ENCODE measurements at regions not wholly inside any gene's neighbourhood (a gene's known extent, or its start where the extent isn't known, plus 50 kb on each side); places are given as distances from the start of the nearest gene placed in this dataset.
"Not testable (repeated sequence)": the region's sequence is repeated elsewhere in the genome, so short reads cannot be mapped to it uniquely, and the experiment has no call there.

DNA sequence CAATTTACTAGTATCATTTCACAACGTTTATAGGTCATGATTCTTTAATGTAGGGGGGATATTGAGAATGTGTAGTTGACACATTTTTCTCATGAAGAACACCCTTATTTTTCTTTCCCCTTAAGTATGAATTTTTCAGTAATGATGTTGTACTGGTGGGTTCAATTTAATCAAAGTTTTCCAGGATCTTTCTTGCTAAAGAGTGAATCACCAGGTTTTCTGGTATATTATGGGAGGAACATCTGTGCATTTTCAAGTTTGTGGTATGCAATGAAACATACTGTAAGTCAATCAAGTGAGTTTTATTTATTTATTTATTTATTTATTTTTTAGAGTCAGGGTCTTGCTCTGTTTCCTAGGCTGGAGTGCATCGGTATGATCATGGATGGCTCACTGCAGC, 221.2 kb upstream of the PTGFR start:
- no peaks in the 10 kb centered on the region for H3K79me2 ChIP-seq (ENCODE audit: low read length)
- H3K9ac ChIP-seq (ENCODE audit: low read length): no peak overlapping the region
- no peaks in the 10 kb centered on the region for H4K20me1 ChIP-seq (ENCODE audit: insufficient read depth, low read length)
- no peak overlapping the region for H2AFZ ChIP-seq (ENCODE audit: low read depth, low read length)
- H3K4me2 ChIP-seq (ENCODE audit: low read length): no peak overlapping the region
- H3K36me3 ChIP-seq (replicated peaks; ENCODE audit: low read depth, low read length): no peaks in the 10 kb centered on the region
- H3K4me3 ChIP-seq (ENCODE audit: low read length): no peak overlapping the region
- no peaks in the 10 kb centered on the region for H3K9me3 ChIP-seq (ENCODE audit: insufficient read depth, low read length)
- no peaks in the 10 kb centered on the region for H3K27me3 ChIP-seq (ENCODE audit: low read depth, low read length)
- no peak for TF ChIP-seq EZH2phosphoT487 (IDR thresholded peaks at IDR 0.05; ENCODE audit: low read depth)
- TF ChIP-seq, protein P1, sequence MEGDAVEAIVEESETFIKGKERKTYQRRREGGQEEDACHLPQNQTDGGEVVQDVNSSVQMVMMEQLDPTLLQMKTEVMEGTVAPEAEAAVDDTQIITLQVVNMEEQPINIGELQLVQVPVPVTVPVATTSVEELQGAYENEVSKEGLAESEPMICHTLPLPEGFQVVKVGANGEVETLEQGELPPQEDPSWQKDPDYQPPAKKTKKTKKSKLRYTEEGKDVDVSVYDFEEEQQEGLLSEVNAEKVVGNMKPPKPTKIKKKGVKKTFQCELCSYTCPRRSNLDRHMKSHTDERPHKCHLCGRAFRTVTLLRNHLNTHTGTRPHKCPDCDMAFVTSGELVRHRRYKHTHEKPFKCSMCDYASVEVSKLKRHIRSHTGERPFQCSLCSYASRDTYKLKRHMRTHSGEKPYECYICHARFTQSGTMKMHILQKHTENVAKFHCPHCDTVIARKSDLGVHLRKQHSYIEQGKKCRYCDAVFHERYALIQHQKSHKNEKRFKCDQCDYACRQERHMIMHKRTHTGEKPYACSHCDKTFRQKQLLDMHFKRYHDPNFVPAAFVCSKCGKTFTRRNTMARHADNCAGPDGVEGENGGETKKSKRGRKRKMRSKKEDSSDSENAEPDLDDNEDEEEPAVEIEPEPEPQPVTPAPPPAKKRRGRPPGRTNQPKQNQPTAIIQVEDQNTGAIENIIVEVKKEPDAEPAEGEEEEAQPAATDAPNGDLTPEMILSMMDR (IDR thresholded peaks at IDR 0.05; ENCODE audit: low read depth, low read length): no peak
- H3K4me1 ChIP-seq (ENCODE audit: low read length): peaks cover 15% of the 10 kb centered on the region; the same call in 1 of the 2 replicates
- H3K27ac ChIP-seq (ENCODE audit: low read length): no peak overlapping the region

DNA sequence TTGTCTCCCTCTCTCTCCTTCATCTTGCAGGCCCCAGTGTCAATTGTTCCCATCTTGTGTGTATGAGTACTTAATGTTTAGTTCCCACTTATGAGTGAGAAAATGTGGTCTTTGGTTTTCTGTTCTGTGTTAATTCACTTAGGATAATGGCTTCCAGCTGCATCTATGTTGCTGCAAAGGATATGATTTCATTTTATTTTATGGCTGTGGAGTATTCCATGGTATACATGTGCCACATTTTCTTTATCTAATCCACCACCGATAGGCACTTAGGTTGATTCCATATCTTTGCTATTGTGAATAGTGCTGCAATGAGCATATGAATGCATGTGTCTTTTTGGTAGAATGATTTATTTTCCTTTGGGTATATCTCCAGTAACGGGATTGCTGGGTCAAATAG, 219.4 kb upstream of the PTGFR start:
- not testable (repeated sequence) for H3K27ac ChIP-seq (ENCODE audit: low read length); H3K27me3 ChIP-seq (ENCODE audit: low read depth, low read length); H3K4me3 ChIP-seq (ENCODE audit: low read length); H3K36me3 ChIP-seq (replicated peaks; ENCODE audit: low read depth, low read length); H3K79me2 ChIP-seq (ENCODE audit: low read length); H3K9ac ChIP-seq (ENCODE audit: low read length); H3K4me2 ChIP-seq (ENCODE audit: low read length); H4K20me1 ChIP-seq (ENCODE audit: insufficient read depth, low read length); H3K9me3 ChIP-seq (ENCODE audit: insufficient read depth, low read length); H2AFZ ChIP-seq (ENCODE audit: low read depth, low read length)
- peaks cover 15% of the 10 kb centered on the region; the same call in 1 of the 2 replicates for H3K4me1 ChIP-seq (ENCODE audit: low read length)

DNA sequence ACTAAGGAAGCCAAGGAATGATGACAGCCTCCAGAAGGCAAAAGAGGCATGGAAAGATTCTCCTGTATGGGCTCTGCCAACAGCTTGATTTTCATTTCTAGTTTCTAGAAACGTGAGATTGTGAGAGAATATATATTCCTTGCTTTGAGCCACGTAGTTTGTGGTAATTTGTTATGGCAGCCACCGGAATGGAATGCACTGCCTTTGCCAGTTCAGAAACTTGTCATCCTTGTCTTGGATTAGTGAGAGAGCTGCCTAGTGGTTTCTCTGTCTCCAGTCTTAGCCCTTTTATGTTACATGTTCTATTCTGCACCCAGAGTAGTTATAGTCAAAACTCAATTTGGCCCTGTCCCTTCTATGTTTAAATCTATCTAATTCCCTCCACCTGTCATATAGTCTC, 216.0 kb upstream of the PTGFR start:
- H3K9ac ChIP-seq (ENCODE audit: low read length): no peak overlapping the region
- no peaks in the 10 kb centered on the region for H3K4me1 ChIP-seq (ENCODE audit: low read length)
- no peak overlapping the region for H3K4me2 ChIP-seq (ENCODE audit: low read length)
- H3K27ac ChIP-seq (ENCODE audit: low read length): no peak overlapping the region
- no peaks in the 10 kb centered on the region for H3K36me3 ChIP-seq (replicated peaks; ENCODE audit: low read depth, low read length)
- H2AFZ ChIP-seq (ENCODE audit: low read depth, low read length): no peak overlapping the region
- no peak for TF ChIP-seq EZH2phosphoT487 (IDR thresholded peaks at IDR 0.05; ENCODE audit: low read depth)
- TF ChIP-seq, protein P1 (IDR thresholded peaks at IDR 0.05; ENCODE audit: low read depth, low read length): no peak
- H3K4me3 ChIP-seq (ENCODE audit: low read length): no peak overlapping the region
- H3K27me3 ChIP-seq (ENCODE audit: low read depth, low read length): no peaks in the 10 kb centered on the region
- H3K79me2 ChIP-seq (ENCODE audit: low read length): no peaks in the 10 kb centered on the region
- no peaks in the 10 kb centered on the region for H4K20me1 ChIP-seq (ENCODE audit: insufficient read depth, low read length)
- no peaks in the 10 kb centered on the region for H3K9me3 ChIP-seq (ENCODE audit: insufficient read depth, low read length)

DNA sequence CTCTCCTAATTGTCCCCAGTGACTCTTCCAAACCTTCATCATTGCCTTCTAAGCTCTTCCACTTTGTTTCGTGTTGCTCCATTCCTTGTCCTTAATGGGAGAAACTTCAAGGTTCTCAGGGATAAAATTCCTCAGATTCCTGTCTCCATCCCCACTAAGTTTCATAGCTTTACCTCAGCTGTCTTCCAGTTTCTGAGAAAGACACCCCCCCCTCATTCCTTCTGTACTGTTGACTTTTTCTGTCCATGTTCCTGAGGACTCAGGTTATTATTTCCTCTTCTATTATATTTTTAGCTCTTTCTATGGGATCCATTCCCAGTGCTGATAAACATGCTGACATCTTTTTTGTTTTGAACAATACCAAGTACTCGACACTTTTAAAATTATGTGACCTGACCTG, 215.3 kb upstream of the PTGFR start:
- Histone ChIP-seq H2AFZ (ENCODE audit: low read depth, low read length) (no peak overlapping the region), H3K4me2 (ENCODE audit: low read length) (no peak overlapping the region), H3K36me3 (replicated peaks; ENCODE audit: low read depth, low read length) (no peaks in the 10 kb centered on the region), H3K4me1 (ENCODE audit: low read length) (no peaks in the 10 kb centered on the region), H3K27ac (ENCODE audit: low read length) (no peak overlapping the region), H3K4me3 (ENCODE audit: low read length) (no peak overlapping the region), H3K79me2 (ENCODE audit: low read length) (no peaks in the 10 kb centered on the region), H3K9me3 (ENCODE audit: insufficient read depth, low read length) (no peaks in the 10 kb centered on the region), H3K27me3 (ENCODE audit: low read depth, low read length) (no peaks in the 10 kb centered on the region), H3K9ac (ENCODE audit: low read length) (no peak overlapping the region), H4K20me1 (ENCODE audit: insufficient read depth, low read length) (no peaks in the 10 kb centered on the region)
- no peak for TF ChIP-seq EZH2phosphoT487 (IDR thresholded peaks at IDR 0.05; ENCODE audit: low read depth)
- TF ChIP-seq, protein P1 (IDR thresholded peaks at IDR 0.05; ENCODE audit: low read depth, low read length): no peak

Measured in OCI-LY3 (cell line).